Activated T-cell treated with anti-CD3 and anti-CD28 coated beads, Interleukin-2, amount 50 U/mL, for 24 hours (primary cell): ENCODE measurements at regions not wholly inside any gene's neighbourhood (a gene's known extent, or its start where the extent isn't known, plus 50 kb on each side); places are given as distances from the start of the nearest gene placed in this dataset.

Experiments
- DNase-seq: peaks from one replicate; pipeline ENCODE4 v3.0.0-alpha.2; 2020
- H3K27ac Mint-ChIP-seq: 2 replicates; pipeline ENCODE4 v1.8.0; 2020; ENCODE audit warnings: mild to moderate bottlenecking, mixed read lengths
- H3K27me3 Mint-ChIP-seq: 2 replicates; pipeline ENCODE4 v1.8.0; 2020; ENCODE audit warnings: mixed read lengths
- H3K36me3 Mint-ChIP-seq: 2 replicates; pipeline ENCODE4 v1.8.0; 2020; ENCODE audit warnings: low read depth, mixed read lengths
- H3K4me1 Mint-ChIP-seq: 2 replicates; pipeline ENCODE4 v1.8.0; 2020; ENCODE audit warnings: low read depth, mixed read lengths
- H3K4me3 Mint-ChIP-seq: 2 replicates; pipeline ENCODE4 v1.8.0; 2020; ENCODE audit warnings: mild to moderate bottlenecking, moderate library complexity, mixed read lengths
- H3K9me3 Mint-ChIP-seq: 2 replicates; pipeline ENCODE4 v1.8.0; 2020; ENCODE audit warnings: mixed read lengths

- Mint-ChIP-seq H3K4me1 (no peaks in the 10 kb centered on the region), H3K9me3 (peaks cover 7% of the 10 kb centered on the region), H3K27me3 (no peaks in the 10 kb centered on the region), H3K4me3 (no peak overlapping the region), H3K36me3 (no peaks in the 10 kb centered on the region), H3K27ac (no peak overlapping the region)
- DNase-seq = no peak
These were observed 218.5 kb downstream of the GBA3 start for GRCh38 chr4:22911285-22911684.

- no peak for DNase-seq
- no peak overlapping the region for H3K27ac Mint-ChIP-seq
- H3K4me3 Mint-ChIP-seq = no peak overlapping the region
- H3K9me3 Mint-ChIP-seq = peaks cover 7% of the 10 kb centered on the region
- no peaks in the 10 kb centered on the region for H3K27me3 Mint-ChIP-seq
- H3K36me3 Mint-ChIP-seq = no peaks in the 10 kb centered on the region
- no peaks in the 10 kb centered on the region for H3K4me1 Mint-ChIP-seq
These were observed 217.5 kb downstream of the GBA3 start for GRCh38 chr4:22910200-22910599.

- H3K27me3 Mint-ChIP-seq = no peaks in the 10 kb centered on the region
- H3K36me3 Mint-ChIP-seq = no peaks in the 10 kb centered on the region
- no peak overlapping the region for H3K4me3 Mint-ChIP-seq
- DNase-seq = no peak
- no peak overlapping the region for H3K27ac Mint-ChIP-seq
- peaks cover 7% of the 10 kb centered on the region for H3K9me3 Mint-ChIP-seq
- no peaks in the 10 kb centered on the region for H3K4me1 Mint-ChIP-seq
These were observed 213.3 kb downstream of the GBA3 start for GRCh38 chr4:22906045-22906444.

- no peaks in the 10 kb centered on the region for H3K4me1 Mint-ChIP-seq
- no peak overlapping the region for H3K27ac Mint-ChIP-seq
- no peaks in the 10 kb centered on the region for H3K36me3 Mint-ChIP-seq
- H3K4me3 Mint-ChIP-seq = no peak overlapping the region
- no peak for DNase-seq
- no peaks in the 10 kb centered on the region for H3K27me3 Mint-ChIP-seq
- peaks cover 3% of the 10 kb centered on the region for H3K9me3 Mint-ChIP-seq
These were observed 211.2 kb downstream of the GBA3 start for GRCh38 chr4:22903913-22904312.

GRCh38 chr4:22901631-22902030, 208.9 kb downstream of the GBA3 start:
- Mint-ChIP-seq H3K36me3 (no peaks in the 10 kb centered on the region), H3K27ac (no peak overlapping the region), H3K27me3 (no peaks in the 10 kb centered on the region), H3K9me3 (no peaks in the 10 kb centered on the region), H3K4me3 (no peak overlapping the region), H3K4me1 (no peaks in the 10 kb centered on the region)
- DNase-seq = no peak

GRCh38 chr4:22900876-22901275, 208.1 kb downstream of the GBA3 start:
- no peak overlapping the region for H3K27ac Mint-ChIP-seq
- no peaks in the 10 kb centered on the region for H3K9me3 Mint-ChIP-seq

GRCh38 chr4:22897520-22898108, 204.9 kb downstream of the GBA3 start:
- no peaks in the 10 kb centered on the region for H3K9me3 Mint-ChIP-seq
- no peak overlapping the region for H3K4me3 Mint-ChIP-seq
- no peaks in the 10 kb centered on the region for H3K36me3 Mint-ChIP-seq
- no peak for DNase-seq
- no peaks in the 10 kb centered on the region for H3K27me3 Mint-ChIP-seq
- H3K27ac Mint-ChIP-seq = no peak overlapping the region
- H3K4me1 Mint-ChIP-seq = no peaks in the 10 kb centered on the region

More at GRCh38 chr4:22900876-22901275, 208.1 kb downstream of the GBA3 start:
- Mint-ChIP-seq H3K36me3 (no peaks in the 10 kb centered on the region), H3K4me3 (no peak overlapping the region), H3K4me1 (no peaks in the 10 kb centered on the region), H3K27me3 (no peaks in the 10 kb centered on the region)
- no peak for DNase-seq

GRCh38 chr4:22895482-22895881, 202.7 kb downstream of the GBA3 start:
- Mint-ChIP-seq H3K36me3 (no peaks in the 10 kb centered on the region), H3K4me1 (no peaks in the 10 kb centered on the region), H3K27me3 (no peaks in the 10 kb centered on the region), H3K9me3 (no peaks in the 10 kb centered on the region), H3K27ac (no peak overlapping the region), H3K4me3 (no peak overlapping the region)
- no peak for DNase-seq

- Mint-ChIP-seq H3K4me3 (no peak overlapping the region), H3K36me3 (no peaks in the 10 kb centered on the region), H3K27me3 (no peaks in the 10 kb centered on the region), H3K9me3 (peaks cover 5% of the 10 kb centered on the region), H3K27ac (no peak overlapping the region), H3K4me1 (no peaks in the 10 kb centered on the region)
- no peak for DNase-seq
These were observed 191.4 kb downstream of the GBA3 start for GRCh38 chr4:22884157-22884556.

- Mint-ChIP-seq H3K27ac (no peak overlapping the region), H3K9me3 (peaks cover 7% of the 10 kb centered on the region), H3K36me3 (no peaks in the 10 kb centered on the region), H3K4me3 (no peak overlapping the region), H3K4me1 (no peaks in the 10 kb centered on the region), H3K27me3 (no peaks in the 10 kb centered on the region)
- no peak for DNase-seq
These were observed 188.7 kb downstream of the GBA3 start for GRCh38 chr4:22881411-22881810.

- H3K27me3 Mint-ChIP-seq = no peaks in the 10 kb centered on the region
- DNase-seq = no peak
- peaks cover 6% of the 10 kb centered on the region for H3K9me3 Mint-ChIP-seq
- no peak overlapping the region for H3K4me3 Mint-ChIP-seq
- no peak overlapping the region for H3K27ac Mint-ChIP-seq
- H3K36me3 Mint-ChIP-seq = no peaks in the 10 kb centered on the region
- H3K4me1 Mint-ChIP-seq = no peaks in the 10 kb centered on the region
These were observed 184.8 kb downstream of the GBA3 start for GRCh38 chr4:22877486-22878052.

GRCh38 chr4:22876270-22876669, 183.5 kb downstream of the GBA3 start:
- H3K4me3 Mint-ChIP-seq = no peak overlapping the region
- no peaks in the 10 kb centered on the region for H3K4me1 Mint-ChIP-seq

GRCh38 chr4:22875587-22876257, 183.0 kb downstream of the GBA3 start:
- no peak for DNase-seq
- H3K27me3 Mint-ChIP-seq = no peaks in the 10 kb centered on the region
- H3K36me3 Mint-ChIP-seq = no peaks in the 10 kb centered on the region
- no peaks in the 10 kb centered on the region for H3K4me1 Mint-ChIP-seq
- peaks cover 3% of the 10 kb centered on the region for H3K9me3 Mint-ChIP-seq
- H3K27ac Mint-ChIP-seq = no peak overlapping the region
- no peak overlapping the region for H3K4me3 Mint-ChIP-seq

More at GRCh38 chr4:22876270-22876669, 183.5 kb downstream of the GBA3 start:
- no peaks in the 10 kb centered on the region for H3K27me3 Mint-ChIP-seq
- H3K36me3 Mint-ChIP-seq = no peaks in the 10 kb centered on the region
- no peak for DNase-seq
- peaks cover 3% of the 10 kb centered on the region for H3K9me3 Mint-ChIP-seq
- H3K27ac Mint-ChIP-seq = no peak overlapping the region

- Mint-ChIP-seq H3K27ac (no peak overlapping the region), H3K4me1 (no peaks in the 10 kb centered on the region)
- DNase-seq = no peak
These were observed 181.7 kb downstream of the GBA3 start for GRCh38 chr4:22874334-22874912.

GRCh38 chr4:22873899-22874298, 181.2 kb downstream of the GBA3 start:
- no peak for DNase-seq
- Mint-ChIP-seq H3K27ac (no peak overlapping the region), H3K36me3 (no peaks in the 10 kb centered on the region), H3K4me1 (no peaks in the 10 kb centered on the region), H3K9me3 (peaks cover 3% of the 10 kb centered on the region), H3K4me3 (no peak overlapping the region), H3K27me3 (no peaks in the 10 kb centered on the region)

More at GRCh38 chr4:22874334-22874912, 181.7 kb downstream of the GBA3 start:
- Mint-ChIP-seq H3K4me3 (no peak overlapping the region), H3K36me3 (no peaks in the 10 kb centered on the region), H3K27me3 (no peaks in the 10 kb centered on the region), H3K9me3 (peaks cover 3% of the 10 kb centered on the region)
